DMS153 treated with DMSO at 0.1 percent for 48 hours (cell line): ENCODE measurements at regions not wholly inside any gene's neighbourhood (a gene's known extent, or its start where the extent isn't known, plus 50 kb on each side); places are given as distances from the start of the nearest gene placed in this dataset.

Source experiments
- DNase-seq: peaks from one replicate; lab custom pipeline; 2025; ENCODE audit not compliant: unreplicated experiment; lab: John Stamatoyannopoulos, UW

GRCh38 chr9:107727086-107727780, 237.7 kb upstream of the KLF4 start:
- DNase-seq: no peak

- DNase-seq: no peak
These were observed 233.4 kb upstream of the KLF4 start for GRCh38 chr9:107723015-107723414.

- DNase-seq: no peak
These were observed 232.2 kb upstream of the KLF4 start for GRCh38 chr9:107721705-107722245.

- no peak for DNase-seq
These were observed 230.9 kb upstream of the KLF4 start for GRCh38 chr9:107720501-107720900.

GRCh38 chr9:107717529-107718314, 228.2 kb upstream of the KLF4 start:
- DNase-seq: no peak

- DNase-seq: no peak
These were observed 226.2 kb upstream of the KLF4 start for GRCh38 chr9:107715740-107716139.

- no peak for DNase-seq
These were observed 223.9 kb upstream of the KLF4 start for GRCh38 chr9:107713470-107713869.

GRCh38 chr9:107712390-107712789, 222.8 kb upstream of the KLF4 start:
- no peak for DNase-seq

GRCh38 chr9:107711542-107711941, 222.0 kb upstream of the KLF4 start:
- DNase-seq: peak; percentile 29

- no peak for DNase-seq
These were observed 221.4 kb upstream of the KLF4 start for GRCh38 chr9:107710953-107711352.

- DNase-seq: no peak
These were observed 221.0 kb upstream of the KLF4 start for GRCh38 chr9:107710546-107710945.

- no peak for DNase-seq
These were observed 219.2 kb upstream of the KLF4 start for GRCh38 chr9:107708791-107709190.

- DNase-seq: no peak
These were observed 218.4 kb upstream of the KLF4 start for GRCh38 chr9:107707915-107708441.

GRCh38 chr9:107707428-107707837, 217.9 kb upstream of the KLF4 start:
- DNase-seq: no peak

GRCh38 chr9:107706701-107707427, 217.3 kb upstream of the KLF4 start:
- no peak for DNase-seq

GRCh38 chr9:107705521-107705920, 216.0 kb upstream of the KLF4 start:
- DNase-seq: no peak

GRCh38 chr9:107704774-107705173, 215.2 kb upstream of the KLF4 start:
- no peak for DNase-seq

GRCh38 chr9:107703651-107704050, 214.1 kb upstream of the KLF4 start:
- no peak for DNase-seq

- DNase-seq: no peak
These were observed 211.3 kb upstream of the KLF4 start for GRCh38 chr9:107700847-107701246.

- no peak for DNase-seq
These were observed 209.7 kb upstream of the KLF4 start for GRCh38 chr9:107699231-107699630.

- DNase-seq: no peak
These were observed 209.2 kb upstream of the KLF4 start for GRCh38 chr9:107698779-107699178.
